Upper lobe of left lung (tissue), 4 donors: ENCODE measurements at regions not wholly inside any gene's neighbourhood (a gene's known extent, or its start where the extent isn't known, plus 50 kb on each side); places are given as distances from the start of the nearest gene placed in this dataset.

Source experiments
- EP300 ChIP-seq, 4 donors: sonication (generic); formaldehyde crosslinking; IDR thresholded peaks; one replicate each; pipeline ENCODE4 v1.5.1; 2017; ENCODE audit warnings: antibody characterized with exemption in 4 of 4, control low read depth in 2 of 4
- TF ChIP-seq, protein P1 (sequence below), 6 experiments: fragments of 450-650 bp in 4 of 6; fragments of 200-600 bp in 2 of 6; sonication (generic) in 2 of 6; IDR thresholded peaks; one replicate each; pipeline ENCODE4 v1.5.1; 2016 to 2019; ENCODE audit warnings: antibody characterized with exemption in 6 of 6

DNA sequence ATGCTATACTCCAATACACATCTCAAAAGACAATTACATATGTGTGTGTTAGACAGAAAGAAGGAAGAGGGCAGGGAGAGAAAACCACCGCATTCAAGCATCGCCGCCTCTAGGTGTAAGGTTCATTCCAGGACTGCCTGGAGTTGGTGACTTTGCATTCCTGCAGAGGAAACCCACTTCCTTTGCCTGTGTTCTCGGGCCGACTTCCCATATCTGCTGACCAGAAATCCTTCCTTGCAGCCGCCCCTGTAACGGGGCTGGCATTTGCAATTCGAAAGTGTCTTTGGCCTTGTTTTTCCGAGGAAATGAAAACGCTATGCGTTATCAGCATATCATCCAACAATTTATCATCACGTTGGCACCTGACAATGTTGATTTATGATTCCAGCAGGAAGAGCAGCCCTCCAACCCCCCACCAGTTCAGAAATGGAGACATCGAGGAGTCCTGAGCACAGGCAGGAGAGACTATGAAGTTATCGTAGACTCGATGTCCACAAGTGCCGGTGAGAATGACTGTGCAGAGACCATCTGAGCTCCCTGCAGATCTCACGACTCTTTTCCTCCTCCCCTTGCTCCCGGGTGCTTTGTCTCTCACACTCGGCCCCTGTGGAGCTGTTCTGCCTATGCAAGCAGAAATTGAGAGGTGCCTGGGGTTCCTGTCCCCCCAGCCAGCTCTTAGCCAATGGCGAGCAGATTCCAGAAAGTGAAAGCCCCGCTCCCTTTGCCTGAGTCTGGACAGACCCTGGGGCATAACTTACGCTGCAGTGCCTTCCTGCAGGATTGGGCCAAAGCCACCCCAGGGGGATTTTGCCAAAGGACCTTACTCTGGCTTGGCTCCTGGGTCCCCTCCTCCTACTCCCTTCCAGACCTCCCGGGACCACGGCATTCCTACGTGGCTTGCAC, 68.9 kb upstream of the FOXK1 start:
- TF ChIP-seq, protein P1, sequence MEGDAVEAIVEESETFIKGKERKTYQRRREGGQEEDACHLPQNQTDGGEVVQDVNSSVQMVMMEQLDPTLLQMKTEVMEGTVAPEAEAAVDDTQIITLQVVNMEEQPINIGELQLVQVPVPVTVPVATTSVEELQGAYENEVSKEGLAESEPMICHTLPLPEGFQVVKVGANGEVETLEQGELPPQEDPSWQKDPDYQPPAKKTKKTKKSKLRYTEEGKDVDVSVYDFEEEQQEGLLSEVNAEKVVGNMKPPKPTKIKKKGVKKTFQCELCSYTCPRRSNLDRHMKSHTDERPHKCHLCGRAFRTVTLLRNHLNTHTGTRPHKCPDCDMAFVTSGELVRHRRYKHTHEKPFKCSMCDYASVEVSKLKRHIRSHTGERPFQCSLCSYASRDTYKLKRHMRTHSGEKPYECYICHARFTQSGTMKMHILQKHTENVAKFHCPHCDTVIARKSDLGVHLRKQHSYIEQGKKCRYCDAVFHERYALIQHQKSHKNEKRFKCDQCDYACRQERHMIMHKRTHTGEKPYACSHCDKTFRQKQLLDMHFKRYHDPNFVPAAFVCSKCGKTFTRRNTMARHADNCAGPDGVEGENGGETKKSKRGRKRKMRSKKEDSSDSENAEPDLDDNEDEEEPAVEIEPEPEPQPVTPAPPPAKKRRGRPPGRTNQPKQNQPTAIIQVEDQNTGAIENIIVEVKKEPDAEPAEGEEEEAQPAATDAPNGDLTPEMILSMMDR (IDR thresholded peaks at IDR 0.05) = no peak
- TF ChIP-seq EP300 (IDR thresholded peaks at IDR 0.05) = peak in 1 of 4 donors; percentile 14
